Hematopoietic multipotent progenitor cell (in vitro differentiated cells): ENCODE measurements at regions not wholly inside any gene's neighbourhood (a gene's known extent, or its start where the extent isn't known, plus 50 kb on each side); places are given as distances from the start of the nearest gene placed in this dataset.
"Not testable (repeated sequence)": the region's sequence is repeated elsewhere in the genome, so short reads cannot be mapped to it uniquely, and the experiment has no call there.

Experiments used
- DNase-seq, 3 donors: peaks; one replicate each; pipeline ENCODE4 v3.0.0-alpha.2; 2011 to 2015; ENCODE audit warnings: low read depth in 2 of 3, low spot score in 2 of 3

DNA sequence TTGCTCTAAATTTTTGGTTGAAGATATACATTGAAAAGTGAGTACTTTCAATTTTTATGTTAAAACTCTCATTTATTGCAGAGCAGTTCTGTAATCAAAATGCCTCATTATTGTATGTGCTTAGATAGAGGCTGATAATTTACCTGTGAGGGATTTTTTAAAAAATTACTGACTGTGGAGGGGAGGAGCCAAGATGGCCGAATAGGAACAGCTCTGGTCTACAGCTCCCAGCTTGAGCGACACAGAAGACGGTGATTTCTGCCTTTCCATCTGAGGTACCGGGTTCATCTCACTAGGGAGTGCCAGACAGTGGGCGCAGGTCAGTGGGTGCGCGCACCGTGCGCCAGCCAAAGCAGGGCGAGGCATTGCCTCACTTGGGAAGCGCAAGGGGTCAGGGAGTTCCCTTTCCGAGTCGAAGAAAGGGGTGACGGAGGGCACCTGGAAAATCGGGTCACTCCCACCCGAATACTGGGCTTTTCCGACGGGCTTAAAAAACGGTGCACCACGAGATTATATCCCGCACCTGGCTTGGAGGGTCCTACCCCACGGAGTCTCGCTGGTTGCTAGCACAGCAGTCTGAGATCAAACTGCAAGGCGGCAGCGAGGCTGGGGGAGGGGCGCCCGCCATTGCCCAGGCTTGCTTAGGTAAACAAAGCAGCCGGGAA, 89.4 kb downstream of the DDX11 start:
- DNase-seq, result not testable (repeated sequence)

DNA sequence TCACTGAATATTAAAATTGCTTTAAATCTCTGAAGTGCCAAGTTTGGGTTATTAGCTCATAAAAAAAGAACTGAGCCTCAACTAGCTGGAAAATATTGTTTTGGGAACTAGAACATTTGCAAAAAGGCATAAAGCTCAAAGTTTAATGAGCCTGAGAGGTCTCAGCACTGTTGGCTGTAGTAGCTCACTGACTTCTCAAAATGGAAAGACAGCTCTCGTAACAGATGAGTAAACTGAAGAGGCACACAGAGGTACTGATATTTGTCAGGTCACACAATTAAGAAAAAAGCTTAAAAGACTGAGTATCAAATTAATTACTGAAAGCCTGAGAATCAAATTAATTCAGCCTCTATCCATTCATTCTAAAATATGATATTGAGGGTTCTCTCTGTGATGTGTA, 100.6 kb downstream of the DDX11 start:
- not testable (repeated sequence) for DNase-seq

GRCh38 chr12:31177514-31177913, 103.9 kb downstream of the DDX11 start:
- DNase-seq, result not testable (repeated sequence)

- peak in 1 of 3 donors; percentile 13 for DNase-seq
Measured at GRCh38 chr12:31178875-31179274, 105.2 kb downstream of the DDX11 start.

GRCh38 chr12:31179627-31180237, 106.1 kb downstream of the DDX11 start:
- not testable (repeated sequence) for DNase-seq

- not testable (repeated sequence) for DNase-seq
Measured at GRCh38 chr12:31182571-31182970, 108.9 kb downstream of the DDX11 start.

- DNase-seq, result not testable (repeated sequence)
Measured at GRCh38 chr12:31183107-31183506, 109.4 kb downstream of the DDX11 start.

GRCh38 chr12:31183899-31184298, 110.2 kb downstream of the DDX11 start:
- not testable (repeated sequence) for DNase-seq

- not testable (repeated sequence) for DNase-seq
Measured at GRCh38 chr12:31184667-31185066, 111.0 kb downstream of the DDX11 start.

GRCh38 chr12:31192689-31193088, 119.0 kb downstream of the DDX11 start:
- not testable (repeated sequence) for DNase-seq

DNA sequence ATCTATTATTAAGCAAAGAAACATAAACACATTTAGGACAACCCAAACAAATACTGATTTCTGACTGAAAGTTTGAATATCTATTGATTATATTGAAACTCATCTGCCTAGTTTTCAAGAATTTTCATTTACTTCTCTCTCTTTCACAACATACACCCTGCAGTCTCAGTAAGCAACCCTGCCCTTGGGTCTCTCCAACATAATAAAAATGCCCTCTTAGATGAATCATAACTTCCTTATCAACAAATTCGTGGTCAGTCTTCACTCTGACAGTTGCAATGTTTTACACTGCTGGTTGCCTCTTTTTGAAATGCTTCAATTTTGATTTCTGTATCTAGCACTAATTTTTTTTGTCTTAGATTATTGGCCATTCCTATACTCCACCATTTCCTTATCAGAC, 122.0 kb downstream of the DDX11 start:
- DNase-seq, result peak in 1 of 3 donors; percentile 15

DNA sequence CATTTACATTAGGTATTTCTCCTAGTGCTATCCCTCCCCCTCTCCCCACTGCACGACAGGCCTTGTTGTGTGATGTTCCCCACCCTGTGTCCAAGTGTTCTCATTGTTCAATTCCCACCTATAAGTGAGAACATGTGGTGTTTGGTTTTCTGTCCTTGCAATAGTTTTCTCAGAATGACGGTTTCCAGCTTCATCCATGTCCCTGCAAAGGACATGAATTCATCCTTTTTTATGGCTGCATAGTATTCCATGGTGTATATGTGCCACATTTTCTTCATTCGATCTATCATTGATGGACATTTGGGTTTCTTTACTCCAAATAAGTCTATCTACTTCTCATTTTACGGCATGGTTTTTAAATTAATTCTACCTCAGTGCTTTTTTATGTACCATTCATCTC, 125.8 kb downstream of the DDX11 start:
- DNase-seq, result not testable (repeated sequence)

- DNase-seq, result peak in 1 of 3 donors; percentile 53
Measured at GRCh38 chr12:31201382-31201781, 124.6 kb downstream of the SINHCAF start.

DNA sequence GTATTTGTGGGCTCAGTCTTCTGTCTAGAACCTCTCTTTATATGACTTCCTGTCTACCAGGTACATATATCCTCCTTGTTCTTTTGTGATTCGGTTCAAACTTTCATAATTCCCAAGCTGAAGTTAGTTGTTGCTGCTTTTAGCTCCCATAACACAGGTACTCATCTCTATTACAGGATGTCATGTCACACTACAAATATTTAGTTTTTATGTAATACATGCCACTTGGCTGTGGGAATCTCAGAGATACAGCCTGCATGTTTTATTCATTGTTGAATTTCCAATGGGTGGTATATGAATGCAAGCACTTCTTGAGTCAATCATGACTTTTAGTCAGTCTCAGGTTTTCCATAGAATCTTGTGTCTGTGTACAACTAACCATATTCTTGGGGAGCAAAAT, 122.7 kb downstream of the SINHCAF start:
- no peak for DNase-seq

DNA sequence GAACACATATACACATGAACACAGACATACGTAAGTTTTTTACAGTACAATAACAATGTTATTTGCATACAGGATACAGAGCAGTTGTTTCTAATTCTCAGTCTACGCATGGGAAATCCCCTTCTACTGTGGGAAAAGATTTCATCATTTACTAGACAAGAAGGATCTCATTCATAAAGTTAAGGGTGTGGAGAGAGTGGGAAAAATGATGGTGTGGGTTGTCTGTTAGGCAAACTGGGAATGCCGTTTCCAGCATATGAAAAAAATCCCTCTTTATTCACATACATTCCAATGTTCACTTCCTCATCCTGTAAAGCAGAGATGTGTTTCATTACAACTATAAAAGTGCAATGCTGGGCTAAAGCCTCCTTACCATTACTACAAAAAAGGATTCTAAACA, 120.9 kb downstream of the SINHCAF start:
- peak in 2 of 3 donors; percentile 21 to 23 for DNase-seq

GRCh38 chr12:31206038-31206670, 119.8 kb downstream of the SINHCAF start:
- DNase-seq, result no peak

DNA sequence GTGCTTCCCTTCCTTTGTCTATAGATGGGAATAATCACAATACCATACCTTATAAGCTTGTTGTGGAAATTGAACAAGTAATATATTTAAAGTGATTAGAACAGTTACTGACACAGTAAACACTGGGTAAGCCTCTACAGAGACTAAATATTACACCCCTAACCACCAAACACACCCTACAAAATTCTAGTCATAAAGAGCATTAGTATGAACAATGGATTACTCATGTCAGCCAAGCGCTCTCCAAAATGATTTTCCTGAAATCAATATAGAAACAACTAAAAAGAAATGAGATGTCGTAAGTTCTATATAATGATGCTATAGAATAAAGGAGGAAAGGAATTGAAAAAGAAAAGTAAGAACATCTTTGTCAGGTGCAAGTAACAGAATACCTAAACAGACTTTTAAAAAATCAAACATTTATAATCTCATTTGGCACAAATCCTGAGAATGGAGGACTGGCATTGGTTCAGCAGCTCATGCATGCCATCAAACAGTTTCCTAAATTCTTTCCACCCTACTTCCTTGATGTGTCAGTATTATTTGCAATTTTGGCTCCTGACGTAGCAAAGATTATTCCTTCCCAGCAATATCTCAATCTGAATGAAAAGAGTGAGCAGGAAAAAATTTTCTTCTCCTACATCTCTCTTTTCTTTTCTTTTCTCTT, 118.0 kb downstream of the SINHCAF start:
- no peak for DNase-seq

- DNase-seq, result no peak
Measured at GRCh38 chr12:31210104-31210503, 115.8 kb downstream of the SINHCAF start.

GRCh38 chr12:31210541-31210940, 115.4 kb downstream of the SINHCAF start:
- no peak for DNase-seq

DNA sequence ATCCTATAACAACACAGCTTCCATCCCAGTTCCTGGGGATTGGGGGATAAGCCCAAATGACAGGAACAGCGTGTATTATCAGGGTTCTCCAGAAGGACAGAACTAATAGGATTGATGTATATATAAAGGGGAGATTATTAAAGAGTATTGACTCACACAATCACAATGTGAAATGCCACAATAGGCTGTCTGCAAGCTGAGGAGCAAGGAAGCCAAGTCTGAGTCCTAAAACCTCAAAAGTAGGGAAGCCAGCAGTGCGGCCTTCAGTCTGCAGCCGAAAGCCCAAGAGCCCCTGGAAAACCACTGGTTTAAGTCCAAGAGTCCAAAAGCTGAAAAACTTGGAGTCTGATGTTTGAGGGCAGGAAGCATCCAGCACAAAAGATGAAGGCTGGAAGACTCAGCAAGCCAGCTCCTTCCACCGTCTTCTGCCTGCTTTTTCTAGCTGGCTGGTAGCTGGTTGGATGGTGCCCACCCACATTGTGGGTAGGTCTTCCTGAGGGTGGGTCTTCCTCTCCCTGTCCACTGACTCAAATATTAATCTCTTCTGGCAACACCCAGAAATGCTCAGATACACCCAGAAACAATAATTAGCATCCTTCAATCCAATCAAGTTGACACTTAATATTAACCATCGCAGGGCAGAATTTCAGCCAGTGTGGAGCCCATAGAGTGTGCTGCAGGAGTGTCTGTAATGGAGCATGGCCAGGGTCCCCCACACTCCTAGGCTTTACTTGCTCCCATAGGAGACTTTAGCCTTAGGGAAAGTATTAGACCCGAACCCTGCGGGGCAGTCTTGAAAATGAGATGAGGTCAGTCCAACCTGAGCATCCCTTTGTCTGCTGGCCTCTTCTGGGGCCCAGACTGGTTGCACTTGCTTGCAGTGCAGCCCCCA, 111.1 kb downstream of the SINHCAF start:
- DNase-seq, result no peak
